Keratinocyte (primary cell): ENCODE measurements at regions not wholly inside any gene's neighbourhood (a gene's known extent, or its start where the extent isn't known, plus 50 kb on each side); places are given as distances from the start of the nearest gene placed in this dataset.

Experiments used
- DNase-seq: peaks from one replicate; pipeline ENCODE4 v3.0.0-alpha.2; 2011; ENCODE audit warnings: low read depth, missing footprints, low spot score
- FAIRE-seq: peaks from 2 replicates; lab custom pipeline; 2011; peaks lifted over from hg19 to GRCh38; lab: Jason Lieb, UNC
- H2AFZ ChIP-seq: 2 replicates; pipeline ENCODE4 v1.6.0; 2012; ENCODE audit warnings: low read length, control low read depth, inconsistent platforms; ENCODE audit not compliant: control insufficient read depth
- H3K27ac ChIP-seq: 2 replicates; pipeline ENCODE4 v1.5.1; 2011; ENCODE audit warnings: low read length; ENCODE audit not compliant: control insufficient read depth, insufficient read depth
- H3K27me3 ChIP-seq: 3 replicates; pipeline ENCODE4 v1.6.0; 2011; ENCODE audit warnings: low read length; ENCODE audit not compliant: control insufficient read depth, insufficient read depth; ENCODE audit errors: extremely low read depth
- H3K36me3 ChIP-seq, 2 experiments: 2 replicates in 1 of 2; 3 replicates in 1 of 2; pipeline ENCODE4 v1.5.1; 2011; ENCODE audit warnings: low read length in 2 of 2, mild to moderate bottlenecking in 1 of 2; ENCODE audit not compliant: control insufficient read depth in 2 of 2, insufficient read depth in 2 of 2; ENCODE audit errors: extremely low read depth in 1 of 2
- H3K4me1 ChIP-seq: 3 replicates; pipeline ENCODE4 v1.5.1; 2011; ENCODE audit warnings: low read length; ENCODE audit not compliant: control insufficient read depth, insufficient read depth; ENCODE audit errors: extremely low read depth
- H3K4me2 ChIP-seq: 3 replicates; pipeline ENCODE4 v1.6.0; 2011; ENCODE audit warnings: low read depth, low read length; ENCODE audit not compliant: control insufficient read depth, insufficient read depth; ENCODE audit errors: extremely low read depth
- H3K4me3 ChIP-seq, 3 experiments: fragments of 200-600 bp in 1 of 3; sonication (generic) in 1 of 3; 2 replicates in 2 of 3; 3 replicates in 1 of 3; pipeline ENCODE4 v1.5.1; 2011 to 2016; ENCODE audit warnings: low read length in 3 of 3, mild to moderate bottlenecking in 3 of 3, control low read depth in 2 of 3, inconsistent platforms in 1 of 3, low read depth in 1 of 3, mixed read lengths in 1 of 3, mixed run types in 1 of 3, moderate library complexity in 1 of 3; ENCODE audit not compliant: control insufficient read depth in 2 of 3, insufficient read depth in 2 of 3; ENCODE audit errors: extremely low read depth in 1 of 3
- H3K79me2 ChIP-seq: 2 replicates; pipeline ENCODE4 v1.6.0; 2012; ENCODE audit warnings: low read length; ENCODE audit not compliant: control insufficient read depth, insufficient read depth
- H3K9ac ChIP-seq: 3 replicates; pipeline ENCODE4 v1.6.0; 2011; ENCODE audit warnings: low read length; ENCODE audit not compliant: control insufficient read depth, insufficient read depth; ENCODE audit errors: extremely low read depth
- H3K9me1 ChIP-seq: 3 replicates; pipeline ENCODE4 v1.6.0; 2011; ENCODE audit warnings: low read length; ENCODE audit not compliant: control insufficient read depth, insufficient read depth; ENCODE audit errors: extremely low read depth
- H3K9me3 ChIP-seq: 2 replicates; pipeline ENCODE4 v1.5.1; 2012; ENCODE audit warnings: low read depth, low read length; ENCODE audit not compliant: control insufficient read depth
- H4K20me1 ChIP-seq: 3 replicates; pipeline ENCODE4 v1.6.0; 2011; ENCODE audit warnings: low read length; ENCODE audit not compliant: control insufficient read depth, insufficient read depth; ENCODE audit errors: extremely low read depth
- EZH2 ChIP-seq: IDR thresholded peaks from one replicate; pipeline ENCODE4 v1.6.1; 2012; ENCODE audit warnings: inconsistent platforms, mild to moderate bottlenecking, low read length, moderate library complexity
- dilution Hi-C: fragments of 300-500 bp; cut with MboI; formaldehyde crosslinking; loops from one replicate; pipeline ENCODE4 v1.7.0; 2020; ENCODE audit warnings: low sequenced_read_pairs; ENCODE audit not compliant: extremely low pct_ligation_motif_present
- TF ChIP-seq, protein P1 (sequence below), 3 experiments: IDR thresholded peaks in 1 of 3; conservative IDR thresholded peaks in 1 of 3; optimal IDR thresholded peaks in 1 of 3; 2 replicates in 2 of 3; 3 replicates in 1 of 3; pipeline versions ENCODE3 to v1.5.1; 2011; ENCODE audit warnings: low read length in 3 of 3, mild to moderate bottlenecking in 3 of 3, moderate library complexity in 2 of 3, control low read depth in 1 of 3, inconsistent platforms in 1 of 3; ENCODE audit not compliant: insufficient read depth in 2 of 3; ENCODE audit errors: extremely low read depth in 1 of 3

DNA sequence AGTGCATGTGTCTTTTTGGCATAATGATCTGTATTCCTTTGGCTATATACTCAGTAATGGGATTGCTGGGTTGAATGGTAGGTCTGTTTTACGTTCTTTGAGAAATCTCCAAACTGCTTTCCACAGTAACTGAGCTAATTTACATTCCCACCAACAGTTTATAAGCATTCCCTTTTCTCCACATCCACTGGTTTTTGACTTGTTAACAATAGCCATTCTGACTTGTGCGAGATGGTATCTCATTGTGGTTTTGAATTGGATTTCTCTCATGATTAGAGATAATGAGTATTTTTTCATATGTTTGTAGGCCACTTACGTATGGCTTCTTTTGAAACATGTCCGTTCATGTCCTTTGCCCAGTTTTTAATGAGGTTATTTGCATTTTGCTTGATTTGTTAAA, 117.7 kb downstream of the CHCHD4 start:
- TF ChIP-seq, protein P1, sequence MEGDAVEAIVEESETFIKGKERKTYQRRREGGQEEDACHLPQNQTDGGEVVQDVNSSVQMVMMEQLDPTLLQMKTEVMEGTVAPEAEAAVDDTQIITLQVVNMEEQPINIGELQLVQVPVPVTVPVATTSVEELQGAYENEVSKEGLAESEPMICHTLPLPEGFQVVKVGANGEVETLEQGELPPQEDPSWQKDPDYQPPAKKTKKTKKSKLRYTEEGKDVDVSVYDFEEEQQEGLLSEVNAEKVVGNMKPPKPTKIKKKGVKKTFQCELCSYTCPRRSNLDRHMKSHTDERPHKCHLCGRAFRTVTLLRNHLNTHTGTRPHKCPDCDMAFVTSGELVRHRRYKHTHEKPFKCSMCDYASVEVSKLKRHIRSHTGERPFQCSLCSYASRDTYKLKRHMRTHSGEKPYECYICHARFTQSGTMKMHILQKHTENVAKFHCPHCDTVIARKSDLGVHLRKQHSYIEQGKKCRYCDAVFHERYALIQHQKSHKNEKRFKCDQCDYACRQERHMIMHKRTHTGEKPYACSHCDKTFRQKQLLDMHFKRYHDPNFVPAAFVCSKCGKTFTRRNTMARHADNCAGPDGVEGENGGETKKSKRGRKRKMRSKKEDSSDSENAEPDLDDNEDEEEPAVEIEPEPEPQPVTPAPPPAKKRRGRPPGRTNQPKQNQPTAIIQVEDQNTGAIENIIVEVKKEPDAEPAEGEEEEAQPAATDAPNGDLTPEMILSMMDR (optimal IDR thresholded peaks at IDR 0.05 in 1 of 3, IDR thresholded peaks at IDR 0.05 in 1 of 3, conservative IDR thresholded peaks at IDR 0.05 in 1 of 3; ENCODE audit: extremely low read depth in 1 of 3, insufficient read depth in 2 of 3, low read length in 3 of 3) = no peak
- TF ChIP-seq EZH2 = no peak
- FAIRE-seq = no peak
- H3K9me3 ChIP-seq = no peaks in the 10 kb centered on the region
- H3K36me3 ChIP-seq = no peaks in the 10 kb centered on the region
- no peak overlapping the region for H2AFZ ChIP-seq
- no peaks in the 10 kb centered on the region for H4K20me1 ChIP-seq
- dilution Hi-C loops = no loop called here
- H3K9me1 ChIP-seq = no peaks in the 10 kb centered on the region
- no peak overlapping the region for H3K4me3 ChIP-seq
- no peak for DNase-seq
- H3K4me2 ChIP-seq = no peak overlapping the region
- H3K79me2 ChIP-seq = no peaks in the 10 kb centered on the region
- H3K4me1 ChIP-seq = no peaks in the 10 kb centered on the region
- H3K27ac ChIP-seq = no peak overlapping the region
- no peak overlapping the region for H3K9ac ChIP-seq
- H3K27me3 ChIP-seq = no peaks in the 10 kb centered on the region

DNA sequence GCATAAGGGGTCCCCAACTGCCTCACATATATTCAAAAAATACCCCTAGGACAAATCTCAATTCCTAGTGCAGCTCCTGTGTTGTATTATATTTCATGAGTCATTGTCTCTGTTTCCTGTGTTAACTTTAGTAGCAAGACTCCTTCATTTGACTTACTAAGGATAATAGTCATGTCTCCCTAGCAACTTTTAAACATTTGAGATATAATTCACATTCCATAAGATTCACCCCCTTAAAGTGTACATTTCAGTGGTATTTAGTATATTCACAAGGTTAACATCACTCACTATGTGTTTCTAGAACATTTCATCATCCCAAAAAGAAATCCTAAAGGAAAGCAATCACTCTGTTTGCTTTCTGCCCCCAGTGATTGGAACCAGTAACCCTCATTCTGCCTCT, 121.3 kb upstream of the WNT7A start:
- dilution Hi-C loops = no loop called here
- peak; percentile 13 for FAIRE-seq
- Histone ChIP-seq H3K9ac (peak overlapping the region; percentile 71), H3K27me3 (no peaks in the 10 kb centered on the region), H3K9me3 (no peaks in the 10 kb centered on the region), H4K20me1 (no peaks in the 10 kb centered on the region), H3K36me3 (no peaks in the 10 kb centered on the region), H3K4me1 (peaks cover 16% of the 10 kb centered on the region), H2AFZ (peak overlapping the region; percentile 59), H3K9me1 (no peaks in the 10 kb centered on the region), H3K4me3 (peak overlapping the region in 2 of 3 experiments; percentile 4 to 48), H3K4me2 (peak overlapping the region; percentile 86), H3K27ac (peak overlapping the region; percentile 98), H3K79me2 (no peaks in the 10 kb centered on the region)
- no peak for DNase-seq
- TF ChIP-seq, protein P1 (optimal IDR thresholded peaks at IDR 0.05 in 1 of 3, IDR thresholded peaks at IDR 0.05 in 1 of 3, conservative IDR thresholded peaks at IDR 0.05 in 1 of 3; ENCODE audit: extremely low read depth in 1 of 3, insufficient read depth in 2 of 3, low read length in 3 of 3) = no peak
- TF ChIP-seq EZH2 = no peak
